SKM-1 (cell line): ENCODE measurements at regions not wholly inside any gene's neighbourhood (a gene's known extent, or its start where the extent isn't known, plus 50 kb on each side); places are given as distances from the start of the nearest gene placed in this dataset.

ENCODE experiments used
- DNase-seq: peaks from one replicate; lab custom pipeline; 2025; ENCODE audit not compliant: unreplicated experiment; lab: John Stamatoyannopoulos, UW

- DNase-seq, result no peak
These were observed 378.5 kb upstream of the SEMA6D start for GRCh38 chr15:47338771-47339170.

- no peak for DNase-seq
These were observed 377.3 kb upstream of the SEMA6D start for GRCh38 chr15:47339800-47340570.

GRCh38 chr15:47340571-47340920, 376.8 kb upstream of the SEMA6D start:
- no peak for DNase-seq

- DNase-seq, result no peak
These were observed 368.1 kb upstream of the SEMA6D start for GRCh38 chr15:47349179-47349578.

- DNase-seq, result no peak
These were observed 365.8 kb upstream of the SEMA6D start for GRCh38 chr15:47351501-47351900.

GRCh38 chr15:47352217-47352616, 365.1 kb upstream of the SEMA6D start:
- no peak for DNase-seq

- no peak for DNase-seq
These were observed 361.5 kb upstream of the SEMA6D start for GRCh38 chr15:47355759-47356158.

GRCh38 chr15:47356297-47356696, 361.0 kb upstream of the SEMA6D start:
- no peak for DNase-seq

- no peak for DNase-seq
These were observed 358.4 kb upstream of the SEMA6D start for GRCh38 chr15:47358876-47359275.

GRCh38 chr15:47360305-47360704, 357.0 kb upstream of the SEMA6D start:
- no peak for DNase-seq

- peak; percentile 68 for DNase-seq
These were observed 355.0 kb upstream of the SEMA6D start for GRCh38 chr15:47362118-47362905.

GRCh38 chr15:47363653-47364052, 353.7 kb upstream of the SEMA6D start:
- DNase-seq, result no peak

GRCh38 chr15:47364230-47365141, 352.8 kb upstream of the SEMA6D start:
- no peak for DNase-seq

- DNase-seq, result no peak
These were observed 350.4 kb upstream of the SEMA6D start for GRCh38 chr15:47366884-47367283.

GRCh38 chr15:47367726-47368390, 349.4 kb upstream of the SEMA6D start:
- DNase-seq, result no peak

GRCh38 chr15:47371939-47372338, 345.4 kb upstream of the SEMA6D start:
- DNase-seq, result no peak

- DNase-seq, result no peak
These were observed 343.1 kb upstream of the SEMA6D start for GRCh38 chr15:47374222-47374621.

- peak; percentile 51 for DNase-seq
These were observed 341.1 kb upstream of the SEMA6D start for GRCh38 chr15:47376190-47376589.

- DNase-seq, result no peak
These were observed 339.8 kb upstream of the SEMA6D start for GRCh38 chr15:47377465-47377864.

GRCh38 chr15:47378527-47378926, 338.8 kb upstream of the SEMA6D start:
- DNase-seq, result no peak

GRCh38 chr15:47383102-47383501, 334.2 kb upstream of the SEMA6D start:
- DNase-seq, result no peak
